ENCODE measurements at regions not wholly inside any gene's neighbourhood (a gene's known extent, or its start where the extent isn't known, plus 50 kb on each side); places are given as distances from the start of the nearest gene placed in this dataset.

GRCh38 chr3:132772252-132772651, 50.0 kb upstream of the NPHP3 start:
- Histone ChIP-seq H3K27ac (no peak overlapping the region), H3K9me3 (no peaks in the 10 kb centered on the region)
- TF ChIP-seq POLR2A (IDR thresholded peaks at IDR 0.05) (no peak), CTCF (IDR thresholded peaks at IDR 0.05) (no peak)

More at GRCh38 chr3:132772252-132772651, 50.0 kb upstream of the NPHP3 start:
- no peaks in the 10 kb centered on the region for H3K27me3 ChIP-seq
- no peak for DNase-seq
- no peak overlapping the region for H3K4me3 ChIP-seq
- H3K36me3 ChIP-seq = no peaks in the 10 kb centered on the region
- H3K4me1 ChIP-seq = no peaks in the 10 kb centered on the region
